ENCODE measurements at regions not wholly inside any gene's neighbourhood (a gene's known extent, or its start where the extent isn't known, plus 50 kb on each side); places are given as distances from the start of the nearest gene placed in this dataset.

GRCh38 chr9:105091004-105091640 is 153.3 kb upstream of the SLC44A1 start:
- H3K4me3 ChIP-seq (ENCODE audit: low read depth, low read length), result no peak overlapping the region
- no peaks in the 10 kb centered on the region for H3K36me3 ChIP-seq (ENCODE audit: control insufficient read depth, insufficient read depth, low read length)
- no peaks in the 10 kb centered on the region for H3K9me3 ChIP-seq (ENCODE audit: control insufficient read depth, low read length)
- H3K27ac ChIP-seq, result no peak overlapping the region
- no peaks in the 10 kb centered on the region for H3K27me3 ChIP-seq (ENCODE audit: control insufficient read depth, insufficient read depth, low read length)
- no peaks in the 10 kb centered on the region for H3K79me2 ChIP-seq
- no peak overlapping the region for H3K9ac ChIP-seq
- TF ChIP-seq CTCF (IDR thresholded peaks at IDR 0.05), result no peak
- H3K4me2 ChIP-seq (ENCODE audit: low read length), result no peak overlapping the region
- H3K4me1 ChIP-seq, result no peaks in the 10 kb centered on the region
- H2AFZ ChIP-seq, result no peak overlapping the region

- Histone ChIP-seq H3K4me1 (no peaks in the 10 kb centered on the region), H3K9ac (no peak overlapping the region), H3K27ac (no peak overlapping the region), H2AFZ (no peak overlapping the region), H3K27me3 (ENCODE audit: control insufficient read depth, insufficient read depth, low read length) (no peaks in the 10 kb centered on the region), H3K4me3 (ENCODE audit: low read depth, low read length) (no peak overlapping the region), H3K79me2 (no peaks in the 10 kb centered on the region), H3K9me3 (ENCODE audit: control insufficient read depth, low read length) (no peaks in the 10 kb centered on the region), H3K4me2 (ENCODE audit: low read length) (no peak overlapping the region), H3K36me3 (ENCODE audit: control insufficient read depth, insufficient read depth, low read length) (no peaks in the 10 kb centered on the region)
- no peak for TF ChIP-seq CTCF (IDR thresholded peaks at IDR 0.05)
Observed at GRCh38 chr9:105093685-105094084, 150.8 kb upstream of the SLC44A1 start.

GRCh38 chr9:105098370-105098769 is 146.1 kb upstream of the SLC44A1 start:
- TF ChIP-seq CTCF (IDR thresholded peaks at IDR 0.05), result no peak
- Histone ChIP-seq H3K4me3 (ENCODE audit: low read depth, low read length) (no peak overlapping the region), H3K27me3 (ENCODE audit: control insufficient read depth, insufficient read depth, low read length) (no peaks in the 10 kb centered on the region), H3K9ac (no peak overlapping the region), H3K27ac (no peak overlapping the region), H2AFZ (no peak overlapping the region), H3K36me3 (ENCODE audit: control insufficient read depth, insufficient read depth, low read length) (no peaks in the 10 kb centered on the region), H3K79me2 (no peaks in the 10 kb centered on the region), H3K4me2 (ENCODE audit: low read length) (no peak overlapping the region), H3K4me1 (no peaks in the 10 kb centered on the region), H3K9me3 (ENCODE audit: control insufficient read depth, low read length) (no peaks in the 10 kb centered on the region)

GRCh38 chr9:105103776-105104175 is 140.7 kb upstream of the SLC44A1 start:
- no peaks in the 10 kb centered on the region for H3K4me1 ChIP-seq
- no peak overlapping the region for H3K9ac ChIP-seq
- H3K27ac ChIP-seq, result no peak overlapping the region
- no peaks in the 10 kb centered on the region for H3K79me2 ChIP-seq
- no peak overlapping the region for H3K4me3 ChIP-seq (ENCODE audit: low read depth, low read length)
- no peak overlapping the region for H3K4me2 ChIP-seq (ENCODE audit: low read length)
- no peaks in the 10 kb centered on the region for H3K9me3 ChIP-seq (ENCODE audit: control insufficient read depth, low read length)
- H3K27me3 ChIP-seq (ENCODE audit: control insufficient read depth, insufficient read depth, low read length), result no peaks in the 10 kb centered on the region
- H3K36me3 ChIP-seq (ENCODE audit: control insufficient read depth, insufficient read depth, low read length), result no peaks in the 10 kb centered on the region
- no peak for TF ChIP-seq CTCF (IDR thresholded peaks at IDR 0.05)
- no peak overlapping the region for H2AFZ ChIP-seq

- Histone ChIP-seq H3K4me1 (no peaks in the 10 kb centered on the region), H3K36me3 (ENCODE audit: control insufficient read depth, insufficient read depth, low read length) (no peaks in the 10 kb centered on the region), H3K9me3 (ENCODE audit: control insufficient read depth, low read length) (no peaks in the 10 kb centered on the region), H3K4me3 (ENCODE audit: low read depth, low read length) (no peak overlapping the region), H3K27me3 (ENCODE audit: control insufficient read depth, insufficient read depth, low read length) (no peaks in the 10 kb centered on the region), H3K4me2 (ENCODE audit: low read length) (no peak overlapping the region), H3K27ac (no peak overlapping the region), H3K79me2 (no peaks in the 10 kb centered on the region), H3K9ac (no peak overlapping the region), H2AFZ (no peak overlapping the region)
- no peak for TF ChIP-seq CTCF (IDR thresholded peaks at IDR 0.05)
Observed at GRCh38 chr9:105114318-105114717, 130.1 kb upstream of the SLC44A1 start.

All from parathyroid adenoma (tissue), 2 donors.